Ovary (tissue), 3 donors: ENCODE measurements at regions not wholly inside any gene's neighbourhood (a gene's known extent, or its start where the extent isn't known, plus 50 kb on each side); places are given as distances from the start of the nearest gene placed in this dataset.

Experiments used
- POLR2A ChIP-seq: fragments of 450-650 bp; IDR thresholded peaks from one replicate; pipeline ENCODE4 v1.6.1; 2017; ENCODE audit warnings: antibody characterized with exemption, mild to moderate bottlenecking, moderate library complexity
- TF ChIP-seq, protein P1 (sequence below), 3 donors: fragments of 450-650 bp in 2 of 3; fragments of 200-600 bp in 1 of 3; IDR thresholded peaks; one replicate each; pipeline versions ENCODE4 v1.5.1 to v1.8.0; 2016 to 2022; ENCODE audit warnings: antibody characterized with exemption in 3 of 3, mild to moderate bottlenecking in 1 of 3
- donor health status: DM: no; HTN: no; CAD: no.

DNA sequence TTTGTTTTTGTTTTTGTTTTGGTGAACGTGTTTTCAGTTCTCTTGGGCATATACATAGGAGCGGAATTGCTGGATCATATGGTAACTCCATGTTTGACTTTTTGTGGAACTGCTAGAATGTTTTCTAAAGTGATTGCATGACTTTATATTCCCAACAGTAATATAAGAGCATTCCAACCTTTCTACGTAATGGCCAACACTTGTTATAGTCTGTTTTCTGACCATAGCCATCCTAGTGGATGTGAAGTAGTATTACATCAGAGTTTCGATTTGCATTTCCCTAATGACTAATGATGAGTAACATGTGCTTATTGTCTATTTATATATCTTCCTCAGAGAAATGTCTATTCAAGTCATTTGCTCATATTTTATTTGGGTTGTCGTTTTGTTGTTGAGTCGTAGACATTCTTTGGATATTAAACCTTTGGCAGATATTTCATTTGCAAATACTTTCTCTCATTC, 268.7 kb downstream of the AEBP2 start:
- TF ChIP-seq, protein P1, sequence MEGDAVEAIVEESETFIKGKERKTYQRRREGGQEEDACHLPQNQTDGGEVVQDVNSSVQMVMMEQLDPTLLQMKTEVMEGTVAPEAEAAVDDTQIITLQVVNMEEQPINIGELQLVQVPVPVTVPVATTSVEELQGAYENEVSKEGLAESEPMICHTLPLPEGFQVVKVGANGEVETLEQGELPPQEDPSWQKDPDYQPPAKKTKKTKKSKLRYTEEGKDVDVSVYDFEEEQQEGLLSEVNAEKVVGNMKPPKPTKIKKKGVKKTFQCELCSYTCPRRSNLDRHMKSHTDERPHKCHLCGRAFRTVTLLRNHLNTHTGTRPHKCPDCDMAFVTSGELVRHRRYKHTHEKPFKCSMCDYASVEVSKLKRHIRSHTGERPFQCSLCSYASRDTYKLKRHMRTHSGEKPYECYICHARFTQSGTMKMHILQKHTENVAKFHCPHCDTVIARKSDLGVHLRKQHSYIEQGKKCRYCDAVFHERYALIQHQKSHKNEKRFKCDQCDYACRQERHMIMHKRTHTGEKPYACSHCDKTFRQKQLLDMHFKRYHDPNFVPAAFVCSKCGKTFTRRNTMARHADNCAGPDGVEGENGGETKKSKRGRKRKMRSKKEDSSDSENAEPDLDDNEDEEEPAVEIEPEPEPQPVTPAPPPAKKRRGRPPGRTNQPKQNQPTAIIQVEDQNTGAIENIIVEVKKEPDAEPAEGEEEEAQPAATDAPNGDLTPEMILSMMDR (IDR thresholded peaks at IDR 0.05), result no peak
- TF ChIP-seq POLR2A, result no peak
